HepG2 (cell line): ENCODE measurements at regions not wholly inside any gene's neighbourhood (a gene's known extent, or its start where the extent isn't known, plus 50 kb on each side); places are given as distances from the start of the nearest gene placed in this dataset.

ENCODE experiments used
- EP300 ChIP-seq, 3 experiments: sonication (generic) in 1 of 3; formaldehyde crosslinking in 1 of 3; IDR thresholded peaks; 2 replicates each; pipeline versions ENCODE4 v1.5.1 to v1.6.1; 2011 to 2020; ENCODE audit warnings: low read depth in 2 of 3, low read length in 2 of 3, borderline replicate concordance in 1 of 3, improper control_type of control experiment in 1 of 3, mild to moderate bottlenecking in 1 of 3, missing genetic modification reagents in 1 of 3, moderate library complexity in 1 of 3
- POLR2AphosphoS2 ChIP-seq: IDR thresholded peaks from 2 replicates; pipeline ENCODE4 v1.6.1; 2011; ENCODE audit warnings: low read depth, low read length, improper control_type of control experiment
- TF ChIP-seq, protein P1 (sequence below): sonication (generic); formaldehyde crosslinking; IDR thresholded peaks from 2 replicates; pipeline ENCODE4 v1.8.0; 2022; ENCODE audit warnings: mild to moderate bottlenecking, missing genetic modification reagents; ENCODE audit not compliant: insufficient replicate concordance

DNA sequence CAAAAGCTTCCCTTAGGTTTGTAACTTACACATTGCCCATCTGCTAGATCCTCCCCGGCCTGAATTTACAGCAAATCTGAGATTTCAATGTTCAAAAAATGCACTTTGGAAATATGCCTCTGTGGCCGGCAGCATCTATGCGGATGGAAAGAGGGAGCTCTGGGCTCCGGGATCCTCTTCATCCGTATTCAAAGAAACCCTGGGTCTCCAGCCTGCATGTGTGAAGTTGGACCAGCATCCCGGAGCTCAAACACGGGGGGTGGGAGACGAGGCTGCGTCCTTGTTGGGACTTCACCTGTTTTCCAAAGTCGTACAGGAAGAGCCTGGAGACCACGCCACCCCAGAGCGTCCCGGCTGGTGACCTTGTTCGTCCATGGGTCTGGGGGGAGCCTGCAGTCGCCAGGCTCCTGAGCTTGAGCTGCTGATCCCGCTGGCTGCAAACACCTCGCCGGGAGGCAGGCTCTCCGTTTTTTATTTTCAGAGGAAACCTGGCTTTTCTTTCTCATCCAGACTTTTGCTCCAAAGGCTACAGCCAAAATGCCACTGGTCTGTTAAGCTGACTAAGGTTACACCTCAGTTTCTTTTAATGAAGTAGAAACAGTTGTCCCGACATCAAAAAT is 77.4 kb downstream of the PTGR3 start:
- TF ChIP-seq POLR2AphosphoS2 (no peak), EP300 (IDR thresholded peaks at IDR 0.05; ENCODE audit: low read depth in 2 of 2, low read length in 2 of 2) (no peak), EP300 (CRISPR knock-in tag; IDR thresholded peaks at IDR 0.05; ENCODE audit: borderline replicate concordance) (no peak)
- TF ChIP-seq, protein P1, sequence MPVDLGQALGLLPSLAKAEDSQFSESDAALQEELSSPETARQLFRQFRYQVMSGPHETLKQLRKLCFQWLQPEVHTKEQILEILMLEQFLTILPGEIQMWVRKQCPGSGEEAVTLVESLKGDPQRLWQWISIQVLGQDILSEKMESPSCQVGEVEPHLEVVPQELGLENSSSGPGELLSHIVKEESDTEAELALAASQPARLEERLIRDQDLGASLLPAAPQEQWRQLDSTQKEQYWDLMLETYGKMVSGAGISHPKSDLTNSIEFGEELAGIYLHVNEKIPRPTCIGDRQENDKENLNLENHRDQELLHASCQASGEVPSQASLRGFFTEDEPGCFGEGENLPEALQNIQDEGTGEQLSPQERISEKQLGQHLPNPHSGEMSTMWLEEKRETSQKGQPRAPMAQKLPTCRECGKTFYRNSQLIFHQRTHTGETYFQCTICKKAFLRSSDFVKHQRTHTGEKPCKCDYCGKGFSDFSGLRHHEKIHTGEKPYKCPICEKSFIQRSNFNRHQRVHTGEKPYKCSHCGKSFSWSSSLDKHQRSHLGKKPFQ (CRISPR knock-in tag): no peak
